ENCODE measurements at regions not wholly inside any gene's neighbourhood (a gene's known extent, or its start where the extent isn't known, plus 50 kb on each side); places are given as distances from the start of the nearest gene placed in this dataset.
A peak's percentile ranks its signal among the peaks of the same experiment; 100 is the strongest.

DNA sequence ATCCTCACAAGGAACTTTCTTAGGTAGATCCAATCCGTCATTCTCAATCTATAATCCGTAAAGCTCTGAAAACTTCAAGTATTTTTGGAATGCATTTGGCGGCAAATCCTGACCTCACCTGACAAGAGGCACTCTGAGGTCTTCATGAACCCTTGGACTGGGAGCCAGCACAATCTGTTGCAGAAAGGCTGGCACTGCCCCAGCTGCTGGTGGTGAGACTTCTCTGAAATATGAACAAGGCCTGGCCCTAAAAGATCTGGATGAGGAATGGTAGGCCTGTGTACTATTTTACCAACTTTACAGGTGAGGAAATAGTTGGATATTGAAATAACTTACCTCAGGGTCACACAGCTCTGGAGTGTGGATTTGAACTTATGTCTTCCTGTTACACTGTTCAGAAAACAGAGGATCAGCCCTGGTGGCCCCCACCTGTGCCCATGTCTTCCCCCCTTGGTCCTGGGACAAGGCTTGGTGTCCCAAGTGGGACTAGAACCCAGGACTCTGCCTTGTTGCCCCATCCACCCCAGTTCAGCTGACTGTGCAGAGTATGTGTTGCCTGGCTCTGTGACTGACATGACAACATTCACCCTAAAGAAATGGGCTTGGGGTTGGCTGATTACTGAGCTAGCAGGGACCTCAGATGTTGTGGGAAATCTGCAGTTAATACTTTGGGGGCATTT lies 471.4 kb downstream of the MN1 start:
- no peak for DNase-seq

GRCh38 chr22:27331526-27332281 lies 469.9 kb downstream of the MN1 start:
- no peak for DNase-seq

- DNase-seq = no peak
These were observed 466.4 kb downstream of the MN1 start for GRCh38 chr22:27335102-27335660.

- no peak for DNase-seq
These were observed 465.1 kb downstream of the MN1 start for GRCh38 chr22:27336151-27337090.

GRCh38 chr22:27337676-27338075 lies 463.9 kb downstream of the MN1 start:
- no peak for DNase-seq

DNA sequence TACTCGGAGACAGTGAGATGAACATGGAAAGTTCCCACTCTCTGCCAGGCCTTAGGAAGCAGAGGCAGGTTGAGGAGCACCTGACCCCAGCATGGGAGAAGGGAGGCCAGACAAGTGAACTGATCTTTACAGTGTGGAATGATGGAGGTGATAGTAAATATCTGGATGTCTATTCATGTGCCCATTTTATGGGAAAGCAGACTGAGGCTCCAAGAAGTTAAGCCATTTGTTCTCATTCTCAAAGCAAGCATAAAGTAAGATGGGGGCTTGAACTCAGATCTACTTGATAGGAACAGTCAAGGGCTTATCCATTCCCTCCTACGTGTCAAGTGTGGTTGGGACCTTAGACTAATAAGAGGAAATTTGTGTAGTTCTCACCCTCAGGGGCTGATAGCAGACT lies 461.5 kb downstream of the MN1 start:
- no peak for DNase-seq

GRCh38 chr22:27344546-27344945 lies 457.0 kb downstream of the MN1 start:
- no peak for DNase-seq

DNA sequence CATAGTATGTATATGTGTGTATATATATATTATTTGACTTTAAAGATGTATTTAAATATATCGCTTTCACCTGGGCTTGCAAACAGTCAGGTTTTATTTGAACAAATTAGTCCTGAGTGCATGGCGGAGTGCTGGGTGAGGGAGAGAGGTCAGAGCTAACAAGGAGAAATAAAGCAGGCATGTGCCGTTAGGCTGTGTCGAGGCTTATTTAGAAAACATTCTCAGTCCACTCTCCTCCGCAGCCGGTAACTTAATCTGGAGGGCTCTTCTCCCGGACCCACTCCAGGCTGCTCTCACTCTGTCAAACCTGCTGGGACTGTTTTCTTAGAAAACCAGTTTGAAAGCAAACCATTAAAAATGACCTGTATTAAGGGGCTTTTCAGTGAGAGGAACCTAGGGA lies 455.9 kb downstream of the MN1 start:
- DNase-seq = no peak

DNA sequence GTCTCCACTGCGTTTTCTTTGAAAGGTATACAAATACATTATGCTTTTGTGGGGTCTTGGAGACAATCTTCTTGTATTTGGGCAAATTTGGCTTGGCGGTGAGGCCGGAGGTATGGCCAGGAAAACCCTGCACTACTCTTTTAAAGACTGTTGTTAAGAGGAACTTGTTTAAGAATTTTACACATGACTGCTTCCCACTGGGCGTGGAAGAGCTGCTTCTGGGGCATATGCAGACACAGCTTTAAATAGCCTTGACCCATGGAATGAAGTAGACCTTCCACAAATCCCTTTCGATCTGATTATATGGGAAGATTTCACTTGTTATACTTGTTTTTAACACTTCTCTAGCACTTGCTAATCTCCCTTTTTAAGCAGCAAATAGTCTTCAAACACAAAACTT lies 453.6 kb downstream of the MN1 start:
- DNase-seq = no peak

GRCh38 chr22:27348634-27349033 lies 452.9 kb downstream of the MN1 start:
- DNase-seq = no peak

DNA sequence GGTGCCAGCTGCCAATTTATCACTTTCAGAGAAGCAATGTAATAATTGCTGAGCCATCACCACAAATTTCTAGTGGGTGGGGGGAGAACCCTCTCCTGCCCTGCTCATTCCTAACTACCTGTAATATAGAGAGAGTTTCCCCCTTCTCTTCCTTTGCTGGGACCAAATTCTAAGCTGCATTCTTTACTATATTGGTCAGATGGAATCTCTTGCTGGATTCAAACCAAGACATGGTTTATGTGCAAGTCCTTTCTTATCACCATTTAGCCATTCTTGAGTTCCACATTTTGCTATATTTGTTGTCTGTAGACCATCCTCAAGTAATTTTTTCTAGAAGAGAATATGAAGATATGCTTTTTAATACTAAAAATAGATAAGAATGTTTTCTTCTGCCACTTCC lies 452.1 kb downstream of the MN1 start:
- no peak for DNase-seq

GRCh38 chr22:27350306-27350705 lies 451.2 kb downstream of the MN1 start:
- DNase-seq = no peak

- no peak for DNase-seq
These were observed 449.1 kb downstream of the MN1 start for GRCh38 chr22:27352426-27352825.

GRCh38 chr22:27358096-27358870 lies 443.3 kb downstream of the MN1 start:
- peak; percentile 72 for DNase-seq

DNA sequence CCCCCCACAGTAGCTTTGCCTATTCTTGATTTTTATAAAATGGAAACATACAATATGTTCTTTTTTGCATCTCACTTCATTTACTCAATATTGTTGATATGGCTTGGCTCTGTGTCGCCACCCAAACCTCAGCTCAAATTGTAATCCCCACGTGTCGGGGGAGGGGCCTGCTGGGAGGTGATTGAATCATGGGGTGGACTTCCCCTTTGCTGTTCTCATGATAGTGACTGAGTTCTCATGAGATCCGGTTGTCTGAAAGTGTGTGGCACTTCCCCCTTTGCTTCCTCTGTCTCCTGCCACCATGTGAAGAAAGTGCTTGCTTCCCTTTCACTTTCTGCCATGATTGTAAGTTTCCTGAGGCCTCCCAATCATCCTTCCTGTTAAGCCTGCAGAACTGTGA lies 431.3 kb downstream of the MN1 start:
- no peak for DNase-seq

- DNase-seq = no peak
These were observed 430.6 kb downstream of the MN1 start for GRCh38 chr22:27370987-27371386.

DNA sequence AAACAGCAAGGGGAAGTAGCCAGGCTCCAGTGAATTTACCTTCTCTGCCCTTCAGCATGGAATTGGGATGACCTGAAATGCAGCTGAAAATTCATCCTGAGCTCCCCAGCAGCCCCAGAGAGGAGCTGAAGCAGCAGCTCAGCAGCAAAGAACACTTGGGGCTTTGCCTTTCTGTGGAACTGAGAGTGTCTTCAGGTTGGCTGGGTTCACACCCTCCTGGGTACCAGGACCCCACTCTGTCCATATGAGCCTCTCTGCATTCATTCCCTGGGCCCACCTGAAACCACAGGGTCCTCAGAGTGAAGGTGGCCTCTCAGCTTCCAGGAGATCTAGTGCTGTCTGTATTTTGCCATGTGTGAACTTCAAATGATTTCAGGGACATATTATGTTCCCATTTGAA lies 429.2 kb downstream of the MN1 start:
- DNase-seq = no peak

- DNase-seq = peak; percentile 91
These were observed 428.4 kb downstream of the MN1 start for GRCh38 chr22:27372969-27373670.

DNA sequence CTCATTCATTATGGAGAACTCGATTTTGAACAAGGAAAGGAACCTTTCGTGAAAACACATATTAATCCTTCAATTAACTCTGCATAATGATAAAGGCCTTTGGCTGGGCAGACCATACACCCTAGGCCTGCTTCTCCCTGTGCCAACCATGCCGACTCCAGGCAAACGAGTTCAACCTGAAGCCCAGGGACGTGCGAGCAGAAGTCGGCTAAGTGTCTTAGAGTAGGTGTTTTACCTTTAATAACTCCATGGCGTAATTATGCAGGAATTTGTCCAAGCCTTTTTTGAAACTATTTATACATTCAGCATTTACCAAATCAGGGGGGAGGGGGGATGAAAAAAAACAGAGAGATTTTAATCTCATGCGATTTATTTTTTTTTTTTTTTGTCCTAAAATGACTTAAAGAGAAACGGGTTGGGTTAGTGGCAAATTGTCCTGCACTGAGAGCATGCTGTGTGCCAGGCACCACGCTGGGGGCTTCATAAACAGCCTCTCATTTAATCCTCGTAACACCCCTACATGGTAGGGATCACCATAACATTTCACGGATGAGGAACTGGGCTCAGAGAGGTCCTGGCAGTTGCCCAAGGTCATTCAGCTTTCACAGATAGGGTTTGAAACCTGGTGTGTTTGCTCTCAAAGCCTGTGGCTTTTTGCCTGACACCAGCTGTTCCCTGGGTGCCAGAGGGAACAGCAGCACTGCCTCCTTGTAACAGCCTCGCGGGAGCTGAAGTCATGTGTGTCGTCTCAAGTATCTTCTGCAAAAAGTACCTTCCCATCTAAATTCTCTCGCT lies 423.9 kb downstream of the MN1 start:
- no peak for DNase-seq

- DNase-seq = no peak
These were observed 423.2 kb downstream of the MN1 start for GRCh38 chr22:27378311-27378800.

DNA sequence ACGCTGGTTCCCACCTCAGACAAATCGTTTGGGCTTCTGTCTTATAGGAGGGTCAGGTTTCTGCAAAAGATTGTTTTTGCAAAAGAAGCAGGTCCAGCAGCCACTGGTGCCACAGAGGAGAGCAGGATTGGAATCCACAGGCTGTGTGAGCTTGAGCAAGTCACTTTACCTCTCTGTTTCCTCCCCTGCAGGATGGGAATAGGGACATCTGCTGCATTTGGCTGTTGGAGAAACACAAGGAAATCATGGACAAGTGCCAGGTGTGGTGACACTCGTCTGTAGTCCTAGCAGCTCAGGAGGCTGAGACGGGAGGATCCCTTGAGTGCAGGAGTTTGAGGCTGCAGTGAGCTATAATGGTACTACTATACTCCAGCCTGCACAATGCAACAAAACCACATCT lies 422.6 kb downstream of the MN1 start:
- DNase-seq = no peak
